GM18520 (cell line): ENCODE measurements at regions not wholly inside any gene's neighbourhood (a gene's known extent, or its start where the extent isn't known, plus 50 kb on each side); places are given as distances from the start of the nearest gene placed in this dataset.
"Not testable (repeated sequence)": the region's sequence is repeated elsewhere in the genome, so short reads cannot be mapped to it uniquely, and the experiment has no call there.

ENCODE experiments used
- ATAC-seq: cut with Tn5 transposase; IDR thresholded peaks from one replicate; pipeline ENCODE4 v1.9.1; 2021; ENCODE audit not compliant: unreplicated experiment

- ATAC-seq, result no peak
Observed at GRCh38 chr15:62218841-62219240, 53.8 kb upstream of the C2CD4B start.

DNA sequence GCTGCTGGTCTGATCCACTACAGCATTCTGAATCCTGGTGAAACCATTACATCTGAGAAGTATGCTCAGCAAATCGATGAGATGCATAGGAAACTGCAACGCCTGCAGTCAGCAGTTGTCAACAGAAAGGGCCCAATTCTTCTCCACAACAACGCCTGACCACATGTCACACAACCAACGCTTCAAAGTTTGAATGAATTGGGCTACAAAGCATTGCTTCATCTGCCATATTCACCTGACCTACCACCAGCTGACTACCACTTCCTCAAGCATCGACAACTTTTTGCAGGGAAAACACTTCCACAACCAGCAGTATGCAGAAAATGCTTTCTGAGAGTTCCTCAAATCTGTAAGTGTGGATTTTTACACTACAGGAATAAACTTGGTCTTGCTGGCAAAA lies 54.7 kb upstream of the C2CD4B start:
- no peak for ATAC-seq

DNA sequence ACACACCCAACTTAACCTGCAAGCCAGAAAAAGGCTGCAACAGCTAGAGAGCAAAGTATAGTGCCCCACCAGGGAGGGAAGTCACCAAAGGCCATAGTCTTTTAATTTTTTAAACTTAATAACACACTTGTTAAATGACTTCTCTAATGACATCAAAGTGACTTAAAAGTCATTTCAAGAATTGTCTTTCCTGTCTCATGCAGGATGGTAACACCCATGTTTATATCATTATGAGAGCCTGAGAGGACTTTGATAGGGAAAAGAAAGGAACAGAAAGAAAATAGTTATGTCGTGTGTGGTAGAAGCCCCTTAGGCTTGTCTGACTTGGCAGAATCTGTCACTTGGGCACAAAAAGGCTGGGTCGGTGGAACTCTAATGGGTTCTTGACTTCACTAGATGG lies 57.9 kb upstream of the C2CD4B start:
- ATAC-seq, result no peak

DNA sequence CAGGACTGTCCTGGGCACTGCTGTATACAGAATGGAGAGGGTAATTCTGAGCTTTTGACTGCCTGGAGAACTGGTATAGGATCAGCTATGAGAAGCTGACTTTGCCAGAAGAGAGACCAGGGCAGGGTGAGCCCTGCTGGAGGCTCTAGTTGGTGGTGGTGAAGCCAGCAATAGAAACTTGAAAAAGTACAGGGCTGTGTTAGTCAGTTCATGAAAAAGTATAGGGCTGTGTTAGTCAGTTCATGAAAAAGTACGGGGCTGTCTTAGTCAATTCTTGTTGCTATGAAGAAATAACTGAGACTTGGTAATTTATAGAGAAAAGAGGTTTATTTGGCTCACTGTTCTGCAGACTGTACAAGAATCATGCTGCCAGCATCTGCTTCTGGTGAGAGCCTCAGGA lies 63.5 kb upstream of the C2CD4B start:
- no peak for ATAC-seq

- ATAC-seq, result no peak
Observed at GRCh38 chr15:62231856-62232255, 66.8 kb upstream of the C2CD4B start.

DNA sequence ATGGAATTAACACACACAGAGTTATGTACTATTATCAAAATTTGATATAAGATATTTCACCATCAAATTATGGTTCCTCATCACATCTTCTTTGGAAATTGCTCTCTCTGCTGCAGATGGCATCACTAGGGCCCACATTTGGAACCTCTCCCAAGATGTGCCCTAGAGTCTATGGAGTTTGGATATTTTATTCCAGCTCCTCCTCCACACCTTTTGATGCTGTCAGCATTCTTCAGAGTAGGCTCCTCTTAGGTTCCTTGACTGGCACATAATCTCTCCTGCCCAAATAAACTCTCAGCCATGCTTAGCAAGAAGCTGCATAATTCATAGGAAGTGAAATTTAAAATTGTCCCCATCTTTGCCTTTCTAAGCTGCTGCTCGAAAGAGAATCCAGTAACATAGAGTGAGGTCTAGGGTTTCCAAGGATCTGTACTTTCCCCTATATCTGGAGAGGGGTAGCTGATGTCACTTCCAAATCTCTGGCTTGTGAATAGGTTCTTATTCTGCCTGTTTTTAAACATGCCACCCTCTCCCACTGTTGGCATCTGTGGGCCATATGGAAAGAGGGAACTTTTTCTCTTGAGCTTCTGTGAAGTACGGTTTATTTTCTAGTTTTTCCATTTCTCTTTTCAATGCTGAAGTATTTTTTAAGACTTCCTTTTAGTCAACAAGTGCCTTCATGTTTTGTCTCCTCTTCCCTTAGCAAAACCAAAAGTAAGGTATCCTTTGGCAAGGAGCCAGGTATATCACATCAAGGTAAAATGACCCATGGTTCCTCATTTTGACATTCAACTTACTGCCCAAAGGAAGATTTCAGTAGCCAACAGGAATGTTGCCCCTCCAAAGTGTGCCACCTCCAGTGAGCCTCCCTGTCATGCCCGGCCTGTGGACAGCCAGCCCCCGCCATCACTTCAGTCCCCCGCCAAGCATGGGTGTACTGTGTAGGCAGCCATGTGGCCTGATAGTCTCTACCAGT lies 75.3 kb upstream of the C2CD4B start:
- ATAC-seq, result no peak

GRCh38 chr15:62241135-62241770 lies 76.2 kb upstream of the C2CD4B start:
- ATAC-seq, result no peak

GRCh38 chr15:62242999-62243398 lies 77.9 kb upstream of the C2CD4B start:
- ATAC-seq, result no peak

DNA sequence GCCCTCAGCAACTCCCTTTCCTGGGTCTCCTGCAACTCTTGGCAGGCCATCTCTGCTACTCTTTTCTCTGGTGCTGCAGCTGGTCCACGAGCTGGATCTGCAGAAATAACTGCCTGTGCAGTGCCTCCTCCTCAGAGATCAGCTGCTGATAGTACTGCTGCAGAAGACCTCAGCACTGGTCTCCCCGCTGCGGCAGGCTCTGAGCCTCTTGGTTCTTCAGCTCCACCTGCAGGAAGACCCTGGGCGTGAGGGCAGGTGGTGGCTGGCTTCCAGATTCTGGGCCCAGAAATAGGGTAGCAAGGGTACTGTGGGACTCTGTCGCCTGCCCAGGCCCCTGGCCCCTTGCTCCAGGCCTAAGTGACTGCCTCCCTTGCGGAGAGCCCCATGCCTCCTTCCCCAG lies 79.7 kb upstream of the C2CD4B start:
- ATAC-seq, result no peak

DNA sequence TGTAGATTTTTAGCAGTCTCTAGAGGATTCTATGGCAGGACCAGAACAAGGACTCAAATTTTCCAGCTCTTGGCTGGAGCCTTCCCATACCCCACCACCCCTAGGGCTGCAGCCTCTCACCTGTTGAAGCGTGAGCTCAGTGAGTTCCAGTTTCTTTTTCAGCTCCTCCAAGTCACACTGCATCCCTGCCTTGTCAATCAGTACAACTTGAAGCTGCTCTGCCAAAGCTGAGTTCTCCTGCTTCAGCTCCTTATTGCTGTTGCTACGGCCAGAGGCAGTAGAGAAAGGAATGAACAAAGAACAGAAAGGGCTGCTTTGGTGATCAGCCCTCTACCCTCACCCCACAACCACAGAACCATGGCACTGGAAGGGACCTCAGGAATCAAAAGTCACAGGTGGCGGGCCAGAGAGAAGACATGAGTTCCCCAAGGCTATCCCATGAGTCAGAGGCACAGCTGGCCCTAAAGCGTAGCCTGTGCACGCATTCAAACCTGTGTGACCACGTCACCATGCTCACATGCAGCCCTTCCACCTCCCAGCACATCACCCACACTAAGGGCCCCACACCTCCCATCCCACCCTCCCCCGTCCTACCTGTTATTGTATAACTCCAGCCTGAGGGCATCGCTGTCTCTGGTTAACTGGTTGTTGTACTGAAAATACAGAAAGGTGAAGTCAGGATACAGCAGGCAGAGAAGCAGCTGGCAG lies 83.3 kb upstream of the C2CD4B start:
- ATAC-seq, result no peak

DNA sequence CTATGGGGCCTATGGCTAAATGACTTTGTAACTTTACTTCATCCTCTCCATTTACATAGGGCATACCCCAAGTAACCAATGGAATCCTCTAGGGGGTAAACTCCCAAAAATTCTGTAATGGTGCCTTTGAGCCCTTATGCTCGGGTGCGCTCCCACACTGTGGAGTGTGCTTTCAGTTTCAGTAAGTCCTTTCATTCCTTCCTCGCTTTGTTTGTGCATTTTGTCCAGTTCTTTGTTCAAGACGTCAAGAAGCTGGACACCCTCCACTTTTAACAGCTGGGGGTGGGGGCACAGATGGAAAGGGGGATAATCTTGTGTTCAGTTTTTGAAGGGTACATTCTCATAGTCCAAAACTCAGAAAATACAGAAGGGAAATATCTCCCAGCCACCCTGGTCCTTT lies 84.4 kb upstream of the C2CD4B start:
- ATAC-seq, result no peak

DNA sequence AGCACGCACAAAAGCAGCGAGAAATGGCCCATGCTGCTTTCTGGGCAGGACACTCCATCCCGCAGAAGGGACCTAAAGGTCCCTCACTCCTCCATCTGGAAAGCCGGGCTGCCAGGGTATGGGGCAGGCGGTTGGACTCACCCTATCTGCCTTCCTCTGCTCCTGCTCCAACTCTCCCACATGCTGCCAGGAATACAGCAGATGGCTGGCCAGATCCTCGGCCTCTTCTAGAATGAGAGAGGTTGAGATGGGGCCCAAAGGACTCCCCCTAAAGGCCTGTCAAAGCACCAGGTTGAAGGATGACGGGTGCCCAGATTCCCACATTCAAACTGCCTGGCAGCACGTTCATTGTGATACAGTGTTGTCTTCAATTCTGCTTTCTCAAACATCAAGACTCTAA lies 85.1 kb upstream of the C2CD4B start:
- ATAC-seq, result no peak

DNA sequence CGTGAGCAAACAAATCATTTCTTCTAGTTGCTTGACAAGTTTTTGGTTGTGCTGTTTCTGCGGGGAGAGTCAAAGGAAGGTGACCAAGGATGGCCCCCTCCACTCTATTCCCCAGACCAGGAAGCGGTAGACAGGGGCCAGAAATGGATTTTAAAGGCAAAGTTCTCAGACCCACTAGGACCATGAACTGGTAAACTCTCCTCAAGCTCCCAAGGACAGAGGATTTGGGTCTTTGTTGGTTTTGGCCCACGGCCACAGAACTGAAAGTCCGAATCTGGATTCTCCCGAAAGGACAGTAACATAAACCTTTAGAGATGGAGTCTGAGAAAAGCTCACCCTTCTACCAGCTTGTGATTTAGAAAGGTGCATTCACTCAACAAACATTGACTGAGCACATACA lies 85.9 kb upstream of the C2CD4B start:
- ATAC-seq, result no peak

DNA sequence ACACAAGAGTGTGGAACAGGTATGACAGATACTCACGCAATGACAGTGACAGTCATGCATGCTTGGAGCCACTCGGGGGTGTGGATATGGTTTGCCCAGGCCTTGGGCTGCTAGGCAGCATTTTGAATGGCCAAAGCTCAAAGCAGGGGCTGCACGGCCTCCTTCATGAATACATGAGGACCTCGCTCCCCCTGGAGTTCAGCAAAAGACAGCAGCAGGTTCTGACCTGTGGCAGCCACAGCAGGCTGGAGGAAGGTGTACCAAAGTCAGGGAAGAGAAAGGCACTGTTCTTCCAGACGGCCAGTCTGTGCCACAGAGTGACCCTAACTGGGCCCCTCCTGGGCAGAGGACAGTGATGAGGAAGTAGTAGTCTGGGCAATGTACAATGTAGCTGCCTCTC lies 88.2 kb upstream of the C2CD4B start:
- ATAC-seq, result no peak

- no peak for ATAC-seq
Observed at GRCh38 chr15:62254137-62254934, 89.3 kb upstream of the C2CD4B start.

DNA sequence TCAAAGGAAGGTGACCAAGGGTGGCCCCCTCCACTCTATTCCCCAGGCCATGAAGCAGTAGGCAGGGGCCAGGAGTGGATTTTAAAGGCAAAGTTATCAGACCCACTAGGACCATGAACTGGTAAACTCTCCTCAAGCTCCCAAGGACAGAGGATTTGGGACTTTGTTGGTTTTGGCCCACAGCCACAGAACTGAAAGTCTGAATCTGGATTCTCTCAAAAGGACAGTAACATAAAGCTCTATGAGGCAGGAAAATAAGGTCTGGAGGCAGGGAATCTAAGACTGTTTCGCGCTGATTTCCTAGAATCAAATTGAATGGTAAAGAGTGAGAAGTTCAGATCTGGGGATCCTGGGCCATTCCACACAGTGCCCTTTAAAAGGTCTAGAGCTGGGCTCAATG lies 91.3 kb upstream of the C2CD4B start:
- ATAC-seq, result not testable (repeated sequence)

DNA sequence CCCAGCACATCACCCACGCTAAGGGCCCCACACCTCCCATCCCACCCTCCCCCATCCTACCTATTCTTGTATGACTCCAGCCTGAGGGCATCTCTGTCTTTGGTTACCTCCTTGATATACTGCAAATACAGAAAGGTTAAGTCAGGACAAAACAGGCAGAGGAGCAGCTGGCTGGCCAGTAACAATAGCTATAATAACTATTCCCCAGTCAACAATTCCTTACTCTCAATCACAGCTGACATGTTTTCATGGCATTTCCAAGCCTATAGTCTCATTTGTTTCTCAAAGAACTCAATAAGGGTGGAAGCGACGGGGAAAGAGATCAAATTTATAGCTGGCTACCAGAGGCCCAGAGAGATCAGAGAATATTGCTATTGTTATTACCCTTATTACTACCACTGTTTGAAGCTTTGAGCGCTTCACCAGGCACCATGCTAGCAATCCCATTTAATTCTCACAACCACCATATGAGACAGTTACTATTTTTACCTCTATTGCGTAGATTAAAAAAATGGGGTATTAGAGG lies 93.0 kb upstream of the C2CD4B start:
- no peak for ATAC-seq

- ATAC-seq, result no peak
Observed at GRCh38 chr15:62262305-62262941, 97.3 kb upstream of the C2CD4B start.

GRCh38 chr15:62264196-62264595 lies 99.1 kb upstream of the C2CD4B start:
- no peak for ATAC-seq

DNA sequence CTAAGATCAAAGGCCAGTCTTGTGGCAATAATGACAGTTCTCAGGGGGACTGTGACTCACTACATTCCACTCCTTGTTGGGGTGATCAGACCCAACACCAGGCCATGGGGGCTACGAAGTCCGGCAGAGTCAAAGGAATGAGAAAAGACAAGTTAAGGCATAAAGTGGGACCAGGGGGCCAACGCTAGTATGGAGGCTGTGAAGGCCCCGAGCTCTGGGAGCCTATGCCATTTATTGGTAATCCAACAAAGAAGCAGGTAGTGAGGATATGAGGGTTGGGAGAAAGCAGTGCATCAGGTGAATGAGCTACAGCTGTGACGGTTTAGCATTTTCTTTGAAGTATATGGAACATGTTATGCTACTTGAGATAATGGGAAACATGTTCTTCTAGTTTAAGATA lies 104.4 kb upstream of the C2CD4B start:
- ATAC-seq, result no peak
